ENCODE measurements at regions not wholly inside any gene's neighbourhood (a gene's known extent, or its start where the extent isn't known, plus 50 kb on each side); places are given as distances from the start of the nearest gene placed in this dataset.

- Histone ChIP-seq H3K4me3 (ENCODE audit: low read length) (no peak overlapping the region), H3K36me3 (ENCODE audit: control insufficient read depth, insufficient read depth, low read length) (no peaks in the 10 kb centered on the region), H3K27me3 (ENCODE audit: control insufficient read depth, insufficient read depth, low read length) (no peaks in the 10 kb centered on the region), H3K4me1 (ENCODE audit: control insufficient read depth, insufficient read depth, low read length) (no peaks in the 10 kb centered on the region), H3K27ac (ENCODE audit: low read length) (no peak overlapping the region), H3K9me3 (ENCODE audit: control insufficient read depth, insufficient read depth, low read length) (no peaks in the 10 kb centered on the region)
- TF ChIP-seq CTCF (IDR thresholded peaks at IDR 0.05), result no peak
- intact Hi-C loops (cut with micrococcal nuclease), result no loop called here
- H3K4me3 Mint-ChIP-seq, result no peak overlapping the region
- no peaks in the 10 kb centered on the region for H3K27me3 Mint-ChIP-seq (ENCODE audit: low read depth in 2 of 2)
- no peak overlapping the region for H3K27ac Mint-ChIP-seq
- ATAC-seq, result no peak
- no peaks in the 10 kb centered on the region for H3K4me1 Mint-ChIP-seq
- DNase-seq, result no peak
- WGBS (ENCODE audit: insufficient coverage), result 85% methylated on average over 2 of the region's 2 CpGs
- peaks cover 8% of the 10 kb centered on the region for H3K36me3 Mint-ChIP-seq
- peaks cover 7 to 13% of the 10 kb centered on the region in 2 donors for H3K9me3 Mint-ChIP-seq
Measured at GRCh38 chr9:25562101-25562500, 116.1 kb downstream of the TUSC1 start.

GRCh38 chr9:25557645-25558300 is 120.5 kb downstream of the TUSC1 start:
- H3K36me3 ChIP-seq (ENCODE audit: control insufficient read depth, insufficient read depth, low read length), result no peaks in the 10 kb centered on the region
- Mint-ChIP-seq H3K27me3 (ENCODE audit: low read depth in 2 of 2) (no peaks in the 10 kb centered on the region), H3K9me3 (peaks cover 5 to 18% of the 10 kb centered on the region in 2 donors), H3K4me3 (no peak overlapping the region), H3K4me1 (no peaks in the 10 kb centered on the region), H3K36me3 (no peaks in the 10 kb centered on the region), H3K27ac (no peak overlapping the region)
- TF ChIP-seq CTCF (IDR thresholded peaks at IDR 0.05), result no peak
- H3K27ac ChIP-seq (ENCODE audit: low read length), result no peak overlapping the region
- H3K27me3 ChIP-seq (ENCODE audit: control insufficient read depth, insufficient read depth, low read length), result no peaks in the 10 kb centered on the region
- H3K4me3 ChIP-seq (ENCODE audit: low read length), result no peak overlapping the region
- no peaks in the 10 kb centered on the region for H3K4me1 ChIP-seq (ENCODE audit: control insufficient read depth, insufficient read depth, low read length)
- DNase-seq (no peak), ATAC-seq (no peak)
- no peaks in the 10 kb centered on the region for H3K9me3 ChIP-seq (ENCODE audit: control insufficient read depth, insufficient read depth, low read length)
- WGBS (ENCODE audit: insufficient coverage), result 62% methylated on average over 3 of the region's 6 CpGs
- intact Hi-C loops (cut with micrococcal nuclease), result no loop called here

GRCh38 chr9:25556540-25556939 is 121.7 kb downstream of the TUSC1 start:
- H3K4me1 Mint-ChIP-seq, result no peaks in the 10 kb centered on the region
- H3K9me3 ChIP-seq (ENCODE audit: control insufficient read depth, insufficient read depth, low read length), result no peaks in the 10 kb centered on the region
- H3K4me3 ChIP-seq (ENCODE audit: low read length), result no peak overlapping the region
- H3K27me3 ChIP-seq (ENCODE audit: control insufficient read depth, insufficient read depth, low read length), result no peaks in the 10 kb centered on the region
- H3K4me3 Mint-ChIP-seq, result no peak overlapping the region
- ATAC-seq, result no peak
- H3K27me3 Mint-ChIP-seq (ENCODE audit: low read depth in 2 of 2), result no peaks in the 10 kb centered on the region
- TF ChIP-seq CTCF (IDR thresholded peaks at IDR 0.05), result no peak
- H3K9me3 Mint-ChIP-seq, result peaks cover 9 to 12% of the 10 kb centered on the region in 2 donors
- intact Hi-C loops (cut with micrococcal nuclease), result no loop called here
- no peak overlapping the region for H3K27ac Mint-ChIP-seq
- no peak overlapping the region for H3K27ac ChIP-seq (ENCODE audit: low read length)
- no peaks in the 10 kb centered on the region for H3K36me3 ChIP-seq (ENCODE audit: control insufficient read depth, insufficient read depth, low read length)
- H3K36me3 Mint-ChIP-seq, result no peaks in the 10 kb centered on the region
- WGBS (ENCODE audit: insufficient coverage), result 74% methylated on average over 1 of the region's 1 CpG
- no peak for DNase-seq
- H3K4me1 ChIP-seq (ENCODE audit: control insufficient read depth, insufficient read depth, low read length), result no peaks in the 10 kb centered on the region

- no peaks in the 10 kb centered on the region for H3K27me3 Mint-ChIP-seq (ENCODE audit: low read depth in 2 of 2)
- Histone ChIP-seq H3K27me3 (ENCODE audit: control insufficient read depth, insufficient read depth, low read length) (no peaks in the 10 kb centered on the region), H3K36me3 (ENCODE audit: control insufficient read depth, insufficient read depth, low read length) (no peaks in the 10 kb centered on the region), H3K9me3 (ENCODE audit: control insufficient read depth, insufficient read depth, low read length) (no peaks in the 10 kb centered on the region), H3K4me1 (ENCODE audit: control insufficient read depth, insufficient read depth, low read length) (no peaks in the 10 kb centered on the region), H3K27ac (ENCODE audit: low read length) (no peak overlapping the region), H3K4me3 (ENCODE audit: low read length) (no peak overlapping the region)
- H3K27ac Mint-ChIP-seq, result no peak overlapping the region
- whole genome bisulfite sequencing (ENCODE audit: insufficient coverage), result 61% methylated on average over 2 of the region's 3 CpGs
- H3K36me3 Mint-ChIP-seq, result no peaks in the 10 kb centered on the region
- H3K4me3 Mint-ChIP-seq, result no peak overlapping the region
- H3K4me1 Mint-ChIP-seq, result no peaks in the 10 kb centered on the region
- peaks cover 12 to 17% of the 10 kb centered on the region in 2 donors for H3K9me3 Mint-ChIP-seq
- no peak for DNase-seq
- intact Hi-C loops (cut with micrococcal nuclease), result no loop called here
- ATAC-seq, result no peak
- no peak for TF ChIP-seq CTCF (IDR thresholded peaks at IDR 0.05)
Measured at GRCh38 chr9:25548847-25549246, 129.4 kb downstream of the TUSC1 start.

All from natural killer cell (primary cell).